Hepatic stellate cell (primary cell): ENCODE measurements at regions not wholly inside any gene's neighbourhood (a gene's known extent, or its start where the extent isn't known, plus 50 kb on each side); places are given as distances from the start of the nearest gene placed in this dataset.
A peak's percentile ranks its signal among the peaks of the same experiment; 100 is the strongest.

Experiments
- DNase-seq: peaks from one replicate; pipeline ENCODE4 v3.0.0; 2011; ENCODE audit warnings: low spot score

- DNase-seq = no peak
Measured at GRCh38 chr2:220916931-220917330, 655.2 kb downstream of the EPHA4 start.

- no peak for DNase-seq
Measured at GRCh38 chr2:220930271-220931076, 641.6 kb downstream of the EPHA4 start.

- DNase-seq = no peak
Measured at GRCh38 chr2:220931491-220931890, 640.6 kb downstream of the EPHA4 start.

- DNase-seq = no peak
Measured at GRCh38 chr2:220932041-220932440, 640.1 kb downstream of the EPHA4 start.

- no peak for DNase-seq
Measured at GRCh38 chr2:220935789-220936321, 636.2 kb downstream of the EPHA4 start.

- DNase-seq = no peak
Measured at GRCh38 chr2:220936641-220937197, 635.4 kb downstream of the EPHA4 start.

- no peak for DNase-seq
Measured at GRCh38 chr2:220937245-220937644, 634.9 kb downstream of the EPHA4 start.

GRCh38 chr2:220940646-220941045, 631.5 kb downstream of the EPHA4 start:
- no peak for DNase-seq

- DNase-seq = no peak
Measured at GRCh38 chr2:220941683-220942082, 630.4 kb downstream of the EPHA4 start.

GRCh38 chr2:220946552-220946951, 625.6 kb downstream of the EPHA4 start:
- DNase-seq = no peak

- no peak for DNase-seq
Measured at GRCh38 chr2:220948579-220948978, 623.5 kb downstream of the EPHA4 start.

- no peak for DNase-seq
Measured at GRCh38 chr2:220949466-220949865, 622.6 kb downstream of the EPHA4 start.

- no peak for DNase-seq
Measured at GRCh38 chr2:220955776-220956175, 616.3 kb downstream of the EPHA4 start.

GRCh38 chr2:220956429-220956828, 615.7 kb downstream of the EPHA4 start:
- no peak for DNase-seq

- no peak for DNase-seq
Measured at GRCh38 chr2:220959391-220959802, 612.7 kb downstream of the EPHA4 start.

GRCh38 chr2:220961143-220961860, 610.8 kb downstream of the EPHA4 start:
- DNase-seq = no peak

GRCh38 chr2:220962556-220962955, 609.5 kb downstream of the EPHA4 start:
- DNase-seq = no peak

- DNase-seq = no peak
Measured at GRCh38 chr2:220963076-220963475, 609.0 kb downstream of the EPHA4 start.

- DNase-seq = no peak
Measured at GRCh38 chr2:220963930-220964329, 608.2 kb downstream of the EPHA4 start.

GRCh38 chr2:220966636-220967035, 605.5 kb downstream of the EPHA4 start:
- peak; percentile 13 for DNase-seq

- no peak for DNase-seq
Measured at GRCh38 chr2:220969348-220969747, 602.8 kb downstream of the EPHA4 start.

GRCh38 chr2:220980966-220981675, 591.0 kb downstream of the EPHA4 start:
- DNase-seq = no peak
